HepG2 (cell line): ENCODE measurements at regions not wholly inside any gene's neighbourhood (a gene's known extent, or its start where the extent isn't known, plus 50 kb on each side); places are given as distances from the start of the nearest gene placed in this dataset.

Experiments used
- CTCF ChIP-seq: sonication (generic); formaldehyde crosslinking; IDR thresholded peaks from 2 replicates; pipeline ENCODE4 v1.5.0; 2020; ENCODE audit warnings: mild to moderate bottlenecking, missing genetic modification reagents, moderate library complexity
- ELK4 ChIP-seq: sonication (generic); formaldehyde crosslinking; IDR thresholded peaks from 2 replicates; pipeline ENCODE4 v1.9.0; 2021; ENCODE audit warnings: missing genetic modification reagents, borderline replicate concordance
- GTF2F1 ChIP-seq: fragments of 150-350 bp; IDR thresholded peaks from 2 replicates; pipeline ENCODE4 v1.6.1; 2014; ENCODE audit warnings: low read length
- KAT8 ChIP-seq: IDR thresholded peaks from 2 replicates; pipeline ENCODE4 v1.6.1; 2016; ENCODE audit warnings: missing genetic modification reagents, missing compliant biosample characterization
- MYC ChIP-seq: sonication (generic); formaldehyde crosslinking; IDR thresholded peaks from 2 replicates; pipeline ENCODE4 v1.9.0; 2021; ENCODE audit warnings: missing genetic modification reagents, borderline replicate concordance
- NFE2L2 ChIP-seq: fragments of 150-350 bp; IDR thresholded peaks from 2 replicates; pipeline ENCODE4 v1.6.1; 2014; ENCODE audit warnings: low read length
- NR2F2 ChIP-seq: IDR thresholded peaks from 2 replicates; pipeline ENCODE4 v1.6.1; 2012; ENCODE audit warnings: low read depth, inconsistent platforms, borderline replicate concordance
- POLR2A ChIP-seq, 2 experiments: IDR thresholded peaks; 2 replicates each; pipeline ENCODE4 v1.6.1; 2011; ENCODE audit warnings: low read depth in 2 of 2, low read length in 2 of 2, mild to moderate bottlenecking in 1 of 2, moderate library complexity in 1 of 2; ENCODE audit not compliant: insufficient read depth in 1 of 2
- ZBTB34 ChIP-seq: sonication (generic); formaldehyde crosslinking; IDR thresholded peaks from 2 replicates; pipeline ENCODE4 v1.8.0; 2022; ENCODE audit warnings: mild to moderate bottlenecking, missing genetic modification reagents
- ZNF124 ChIP-seq: sonication (generic); formaldehyde crosslinking; IDR thresholded peaks from 2 replicates; pipeline ENCODE4 v1.4.0; 2020; ENCODE audit warnings: missing genetic modification reagents
- ZNF263 ChIP-seq: sonication (generic); formaldehyde crosslinking; IDR thresholded peaks from 2 replicates; pipeline ENCODE4 v1.4.0; 2020; ENCODE audit warnings: missing genetic modification reagents

- no peak for TF ChIP-seq ZBTB34 (CRISPR knock-in tag)
- no peak for TF ChIP-seq ZNF263
- TF ChIP-seq GTF2F1, result no peak
- TF ChIP-seq MYC (CRISPR knock-in tag), result no peak
- no peak for TF ChIP-seq CTCF (CRISPR knock-in tag)
- TF ChIP-seq KAT8, result no peak
- no peak for TF ChIP-seq ELK4 (CRISPR knock-in tag)
- no peak for TF ChIP-seq POLR2A (IDR thresholded peaks at IDR 0.05; ENCODE audit: insufficient read depth in 1 of 2, low read depth in 2 of 2, low read length in 2 of 2)
- TF ChIP-seq ZNF124 (CRISPR knock-in tag), result no peak
- no peak for TF ChIP-seq NR2F2
- TF ChIP-seq NFE2L2, result no peak
Measured at GRCh38 chr5:58294598-58295305, 165.1 kb downstream of the PLK2 start.
